Body of pancreas (tissue), 4 donors: ENCODE measurements at regions not wholly inside any gene's neighbourhood (a gene's known extent, or its start where the extent isn't known, plus 50 kb on each side); places are given as distances from the start of the nearest gene placed in this dataset.

Experiments used
- ATAC-seq: fragments of 150-250 bp; one replicate; pipeline ENCODE4 v1.9.1; 2016
- DNase-seq, 4 donors: peaks; one replicate each; pipeline ENCODE4 v3.0.0-alpha.2; 2019
- H3K27ac ChIP-seq, 4 donors: fragments of 200-600 bp; sonication (generic); 1 replicate in 3 of 4; 2 replicates in 1 of 4; pipeline versions ENCODE4 v1.5.1 to v1.6.1; 2016 to 2019; ENCODE audit warnings: mild to moderate bottlenecking in 1 of 4, mixed read lengths in 1 of 4, moderate library complexity in 1 of 4
- H3K27me3 ChIP-seq, 2 donors: fragments of 200-600 bp; sonication (generic); one replicate each; pipeline ENCODE4 v1.6.0; 2016; ENCODE audit warnings: mild to moderate bottlenecking in 1 of 2
- H3K36me3 ChIP-seq, 2 donors: fragments of 200-600 bp; sonication (generic); replicated peaks in 1 of 2; 2 replicates each; pipeline ENCODE4 v1.5.1; 2016; ENCODE audit warnings: low read depth in 2 of 2; ENCODE audit not compliant: insufficient read depth in 1 of 2
- H3K4me1 ChIP-seq: fragments of 200-600 bp; sonication (generic); one replicate; pipeline ENCODE4 v1.6.0; 2016
- H3K4me3 ChIP-seq, 2 donors: fragments of 200-600 bp; sonication (generic); 1 replicate in 1 of 2; 2 replicates in 1 of 2; pipeline ENCODE4 v1.5.1; 2016 to 2019
- H3K9me3 ChIP-seq, 3 donors: fragments of 200-600 bp; sonication (generic); 1 replicate in 2 of 3; 2 replicates in 1 of 3; pipeline ENCODE4 v1.5.1; 2016
- POLR2A ChIP-seq, 3 donors: fragments of 450-650 bp; IDR thresholded peaks; one replicate each; pipeline ENCODE4 v1.6.1; 2016; ENCODE audit warnings: antibody characterized with exemption in 3 of 3, mild to moderate bottlenecking in 2 of 3
- WGBS, 2 donors: methylation state at CpG; one replicate each; pipeline ENCODE4 v1.1.5; 2017; 5-methylcytosine and 5-hydroxymethylcytosine counted together
- intact Hi-C: fragments of 100-400 bp; cut with DNase I; formaldehyde crosslinking; loops from one replicate; pipeline ENCODE4 v1.15.1; 2023
- TF ChIP-seq, protein P1 (sequence below), 7 experiments: fragments of 450-650 bp in 4 of 7; fragments of 200-600 bp in 3 of 7; sonication (generic) in 3 of 7; IDR thresholded peaks; one replicate each; pipeline ENCODE4 v1.5.1; 2016 to 2019; ENCODE audit warnings: antibody characterized with exemption in 7 of 7

DNA sequence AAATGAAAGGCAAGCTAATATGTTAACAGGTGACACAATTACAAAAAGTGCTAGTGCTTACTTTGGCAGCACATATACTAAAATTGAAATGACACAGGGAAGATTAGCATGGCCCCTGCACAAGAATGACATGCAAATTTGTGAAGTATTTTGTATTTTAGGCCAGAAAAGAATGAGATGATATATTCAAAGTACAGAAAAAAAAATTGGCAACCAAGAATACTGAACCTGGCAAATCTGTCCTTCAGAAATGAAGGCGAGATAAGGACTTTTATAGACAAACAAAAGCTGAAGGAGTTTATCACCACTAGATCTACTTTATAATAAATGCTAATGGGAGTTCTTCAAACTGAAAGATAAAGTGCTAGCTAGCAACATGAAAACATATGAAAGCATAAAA is 350.0 kb upstream of the POU3F1 start:
- intact Hi-C loops: no loop called here
- TF ChIP-seq, protein P1, sequence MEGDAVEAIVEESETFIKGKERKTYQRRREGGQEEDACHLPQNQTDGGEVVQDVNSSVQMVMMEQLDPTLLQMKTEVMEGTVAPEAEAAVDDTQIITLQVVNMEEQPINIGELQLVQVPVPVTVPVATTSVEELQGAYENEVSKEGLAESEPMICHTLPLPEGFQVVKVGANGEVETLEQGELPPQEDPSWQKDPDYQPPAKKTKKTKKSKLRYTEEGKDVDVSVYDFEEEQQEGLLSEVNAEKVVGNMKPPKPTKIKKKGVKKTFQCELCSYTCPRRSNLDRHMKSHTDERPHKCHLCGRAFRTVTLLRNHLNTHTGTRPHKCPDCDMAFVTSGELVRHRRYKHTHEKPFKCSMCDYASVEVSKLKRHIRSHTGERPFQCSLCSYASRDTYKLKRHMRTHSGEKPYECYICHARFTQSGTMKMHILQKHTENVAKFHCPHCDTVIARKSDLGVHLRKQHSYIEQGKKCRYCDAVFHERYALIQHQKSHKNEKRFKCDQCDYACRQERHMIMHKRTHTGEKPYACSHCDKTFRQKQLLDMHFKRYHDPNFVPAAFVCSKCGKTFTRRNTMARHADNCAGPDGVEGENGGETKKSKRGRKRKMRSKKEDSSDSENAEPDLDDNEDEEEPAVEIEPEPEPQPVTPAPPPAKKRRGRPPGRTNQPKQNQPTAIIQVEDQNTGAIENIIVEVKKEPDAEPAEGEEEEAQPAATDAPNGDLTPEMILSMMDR (IDR thresholded peaks at IDR 0.05): no peak
- no peak for TF ChIP-seq POLR2A (IDR thresholded peaks at IDR 0.05)
- Histone ChIP-seq H3K9me3 (peaks cover 0 to 11% (median 0%) of the 10 kb centered on the region in 3 donors), H3K4me1 (no peaks in the 10 kb centered on the region), H3K4me3 (no peak overlapping the region), H3K36me3 (no peaks in the 10 kb centered on the region), H3K27ac (no peak overlapping the region), H3K27me3 (no peaks in the 10 kb centered on the region)
- no peak for ATAC-seq
- 59 to 76% methylated on average over 1 of the region's 1 CpG for WGBS, 2 donors
- DNase-seq: no peak

DNA sequence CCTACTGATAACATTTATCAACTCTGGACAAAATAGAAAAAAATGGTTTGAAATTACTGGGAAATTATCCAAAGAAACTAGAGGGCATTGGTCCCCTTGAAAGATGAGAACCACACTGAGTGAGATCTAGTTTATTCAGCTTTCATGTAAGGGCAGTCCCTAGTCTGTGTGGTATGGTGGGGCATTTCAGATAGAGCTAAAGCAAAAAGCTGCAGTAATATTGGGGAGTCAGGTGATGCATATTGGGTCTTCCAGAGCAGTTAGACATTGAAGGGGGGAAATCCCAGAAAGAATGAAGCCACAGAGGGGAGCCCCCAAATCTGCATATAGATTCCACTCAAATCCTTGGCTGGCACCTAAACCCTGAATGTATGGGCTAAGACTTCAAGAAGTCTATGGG is 347.7 kb upstream of the POU3F1 start:
- no peak overlapping the region for H3K4me3 ChIP-seq
- no peak overlapping the region for H3K27ac ChIP-seq
- DNase-seq (no peak), ATAC-seq (no peak)
- intact Hi-C loops: no loop called here
- no peaks in the 10 kb centered on the region for H3K27me3 ChIP-seq
- no peak for TF ChIP-seq POLR2A (IDR thresholded peaks at IDR 0.05)
- H3K9me3 ChIP-seq: peaks cover 0 to 17% (median 0%) of the 10 kb centered on the region in 3 donors
- H3K4me1 ChIP-seq: no peaks in the 10 kb centered on the region
- H3K36me3 ChIP-seq: no peaks in the 10 kb centered on the region

DNA sequence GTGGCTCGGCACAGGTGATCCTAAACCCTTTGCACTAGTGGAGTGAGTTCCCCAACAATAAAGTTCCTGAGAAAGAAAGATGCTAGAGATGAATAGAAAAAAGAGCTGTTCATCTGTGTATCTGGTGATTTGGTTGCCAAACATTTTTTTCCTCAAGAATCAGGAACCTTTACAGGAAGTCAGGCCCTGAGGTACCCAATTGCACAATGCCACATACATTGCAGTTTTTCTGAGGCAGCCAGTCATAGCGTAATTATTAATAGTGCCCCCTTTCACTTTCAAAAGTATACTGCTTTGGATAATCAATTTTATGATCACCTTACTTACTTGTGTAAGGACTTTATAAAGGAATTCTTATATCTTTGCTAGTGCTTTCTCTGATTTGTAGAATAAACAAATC is 346.3 kb upstream of the POU3F1 start:
- TF ChIP-seq POLR2A (IDR thresholded peaks at IDR 0.05): no peak
- TF ChIP-seq, protein P1 (IDR thresholded peaks at IDR 0.05): no peak
- intact Hi-C loops: no loop called here
- WGBS, 2 donors: 51 to 53% methylated on average over 2 of the region's 2 CpGs

DNA sequence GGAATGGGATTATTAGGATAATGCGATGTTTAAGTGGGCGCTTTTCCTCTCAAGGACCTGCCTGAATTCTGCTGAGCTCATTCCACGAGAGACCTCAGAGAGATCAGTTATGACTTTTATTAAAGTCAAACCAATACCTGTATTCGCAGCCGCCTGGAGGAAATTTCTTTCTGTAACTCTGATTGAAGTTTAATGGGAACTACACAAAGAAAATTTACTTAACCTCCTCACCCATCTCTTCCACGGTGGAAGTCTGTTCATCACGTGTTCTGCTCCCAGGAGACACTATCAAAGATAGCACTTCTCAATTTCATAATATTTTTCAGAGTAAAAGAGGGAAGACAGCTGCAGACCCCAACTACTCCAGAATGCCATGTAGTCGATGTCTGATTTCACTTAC is 334.7 kb upstream of the POU3F1 start:
- Histone ChIP-seq H3K36me3 (no peaks in the 10 kb centered on the region), H3K27me3 (no peaks in the 10 kb centered on the region), H3K4me3 (no peak overlapping the region), H3K9me3 (no peaks in the 10 kb centered on the region), H3K4me1 (no peaks in the 10 kb centered on the region), H3K27ac (no peak overlapping the region)
- ATAC-seq: no peak
- intact Hi-C loops: no loop called here
- TF ChIP-seq POLR2A (IDR thresholded peaks at IDR 0.05): no peak
- TF ChIP-seq, protein P1 (IDR thresholded peaks at IDR 0.05): no peak
- 52 to 57% methylated on average over 8 of the region's 8 CpGs for WGBS, 2 donors
- DNase-seq: no peak

More for the DNA sequence above, 346.3 kb upstream of the POU3F1 start:
- peaks cover 0 to 17% (median 0%) of the 10 kb centered on the region in 3 donors for H3K9me3 ChIP-seq
- no peaks in the 10 kb centered on the region for H3K36me3 ChIP-seq
- no peaks in the 10 kb centered on the region for H3K27me3 ChIP-seq
- DNase-seq: no peak
- no peak for ATAC-seq
- no peak overlapping the region for H3K27ac ChIP-seq
- no peaks in the 10 kb centered on the region for H3K4me1 ChIP-seq
- no peak overlapping the region for H3K4me3 ChIP-seq

DNA sequence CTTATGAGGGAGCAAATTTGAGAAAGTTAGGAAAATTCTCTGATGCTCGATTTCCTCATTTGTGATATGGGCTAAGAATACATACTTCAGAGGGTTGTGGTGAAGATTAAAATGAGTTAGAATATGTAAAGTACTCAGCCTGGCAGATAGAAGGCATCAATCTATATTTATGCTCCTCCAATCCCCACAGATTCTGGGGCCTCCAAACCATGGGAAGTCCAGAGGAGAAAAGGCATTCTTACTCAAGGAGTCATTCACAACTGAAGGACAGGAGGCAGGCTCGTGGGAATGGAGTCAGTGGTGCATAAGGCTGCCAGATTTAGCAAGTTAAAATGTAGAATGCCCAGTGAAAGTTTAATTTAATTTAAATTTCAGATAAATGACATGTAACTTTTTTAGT is 330.0 kb upstream of the POU3F1 start:
- no peak overlapping the region for H3K4me3 ChIP-seq
- no peaks in the 10 kb centered on the region for H3K4me1 ChIP-seq
- DNase-seq (no peak), ATAC-seq (no peak)
- no peaks in the 10 kb centered on the region for H3K36me3 ChIP-seq
- intact Hi-C loops: no loop called here
- TF ChIP-seq POLR2A (IDR thresholded peaks at IDR 0.05): no peak
- TF ChIP-seq, protein P1 (IDR thresholded peaks at IDR 0.05): no peak
- H3K27ac ChIP-seq: no peak overlapping the region
- WGBS, 2 donors: 43 to 45% methylated on average over 2 of the region's 2 CpGs
- H3K9me3 ChIP-seq: peaks cover 0 to 7% (median 0%) of the 10 kb centered on the region in 3 donors
- H3K27me3 ChIP-seq: no peaks in the 10 kb centered on the region
